Bronchial epithelial cell (primary cell): ENCODE measurements at regions not wholly inside any gene's neighbourhood (a gene's known extent, or its start where the extent isn't known, plus 50 kb on each side); places are given as distances from the start of the nearest gene placed in this dataset.
A peak's percentile ranks its signal among the peaks of the same experiment; 100 is the strongest.

Experiments
- DNase-seq: peaks from one replicate; pipeline ENCODE4 v3.0.0-alpha.2; 2010; ENCODE audit warnings: low read depth
- FAIRE-seq: peaks from 2 replicates; lab custom pipeline; 2011; peaks lifted over from hg19 to GRCh38; lab: Jason Lieb, UNC
- H3K27me3 ChIP-seq: 2 replicates; pipeline ENCODE4 v1.5.1; 2011; ENCODE audit warnings: low read length; ENCODE audit not compliant: control insufficient read depth, insufficient read depth
- H3K36me3 ChIP-seq: 2 replicates; pipeline ENCODE4 v1.5.1; 2011; ENCODE audit warnings: low read length; ENCODE audit not compliant: control insufficient read depth, insufficient read depth
- H3K4me3 ChIP-seq: 2 replicates; pipeline ENCODE4 v1.5.1; 2011; ENCODE audit warnings: mild to moderate bottlenecking, low read depth, low read length, control low read depth
- TF ChIP-seq, protein P1 (sequence below): IDR thresholded peaks from 2 replicates; pipeline ENCODE4 v1.5.1; 2011; ENCODE audit warnings: mild to moderate bottlenecking, moderate library complexity, low read length, control low read depth, inconsistent platforms; ENCODE audit not compliant: insufficient read depth, severe bottlenecking

DNA sequence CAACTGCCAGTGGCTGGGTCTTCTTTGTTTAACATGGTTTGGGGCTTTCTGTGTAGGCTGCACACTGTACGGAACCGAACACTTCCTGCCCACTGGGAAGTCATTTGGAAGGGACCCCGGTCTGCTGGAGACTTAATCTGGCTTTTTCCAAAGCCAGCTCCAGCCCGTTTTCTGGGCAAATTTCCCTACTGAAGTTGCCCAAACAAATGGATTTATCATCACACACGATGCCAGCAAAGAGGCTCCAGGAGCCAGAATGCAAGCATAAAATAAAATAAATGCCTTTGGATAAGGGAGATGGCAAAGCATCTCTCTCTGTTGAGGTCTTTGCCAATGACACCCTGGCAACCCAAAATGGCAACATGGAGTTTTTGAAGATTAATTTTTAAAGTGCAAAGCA lies 259.9 kb upstream of the IRX3 start:
- TF ChIP-seq, protein P1, sequence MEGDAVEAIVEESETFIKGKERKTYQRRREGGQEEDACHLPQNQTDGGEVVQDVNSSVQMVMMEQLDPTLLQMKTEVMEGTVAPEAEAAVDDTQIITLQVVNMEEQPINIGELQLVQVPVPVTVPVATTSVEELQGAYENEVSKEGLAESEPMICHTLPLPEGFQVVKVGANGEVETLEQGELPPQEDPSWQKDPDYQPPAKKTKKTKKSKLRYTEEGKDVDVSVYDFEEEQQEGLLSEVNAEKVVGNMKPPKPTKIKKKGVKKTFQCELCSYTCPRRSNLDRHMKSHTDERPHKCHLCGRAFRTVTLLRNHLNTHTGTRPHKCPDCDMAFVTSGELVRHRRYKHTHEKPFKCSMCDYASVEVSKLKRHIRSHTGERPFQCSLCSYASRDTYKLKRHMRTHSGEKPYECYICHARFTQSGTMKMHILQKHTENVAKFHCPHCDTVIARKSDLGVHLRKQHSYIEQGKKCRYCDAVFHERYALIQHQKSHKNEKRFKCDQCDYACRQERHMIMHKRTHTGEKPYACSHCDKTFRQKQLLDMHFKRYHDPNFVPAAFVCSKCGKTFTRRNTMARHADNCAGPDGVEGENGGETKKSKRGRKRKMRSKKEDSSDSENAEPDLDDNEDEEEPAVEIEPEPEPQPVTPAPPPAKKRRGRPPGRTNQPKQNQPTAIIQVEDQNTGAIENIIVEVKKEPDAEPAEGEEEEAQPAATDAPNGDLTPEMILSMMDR = no peak
- H3K36me3 ChIP-seq = no peaks in the 10 kb centered on the region
- FAIRE-seq = no peak
- no peak for DNase-seq
- no peaks in the 10 kb centered on the region for H3K27me3 ChIP-seq
- no peak overlapping the region for H3K4me3 ChIP-seq

DNA sequence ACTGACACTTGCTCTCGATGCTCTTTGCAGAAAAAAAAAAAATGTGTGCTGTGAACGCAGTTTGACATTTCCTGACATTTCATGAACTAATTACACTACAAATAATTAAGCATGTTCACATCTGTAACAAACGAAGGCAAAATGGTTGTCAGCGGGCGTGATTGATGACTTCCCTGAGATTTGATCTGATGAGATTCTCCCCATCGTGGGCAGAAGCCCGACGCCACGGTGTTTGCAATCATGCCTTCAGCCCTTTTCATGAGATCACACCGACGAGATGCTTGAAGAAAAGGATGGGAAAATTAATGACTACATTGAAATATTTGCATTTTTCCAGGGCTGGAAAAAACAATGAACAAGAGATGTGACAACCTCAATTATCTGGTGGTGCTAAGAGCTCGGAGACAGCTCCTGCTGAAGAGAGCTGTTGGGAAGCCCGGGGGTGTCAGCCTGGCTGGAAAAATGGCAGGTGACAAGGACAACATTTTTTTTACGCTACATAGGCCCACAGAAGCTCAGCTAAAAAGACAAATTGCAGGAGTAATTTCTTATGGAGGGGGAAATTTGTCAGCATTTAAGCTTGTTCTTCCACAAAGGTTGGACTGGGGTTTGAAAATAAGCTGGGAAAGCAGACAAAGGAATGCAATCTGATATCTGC lies 259.4 kb upstream of the IRX3 start:
- Histone ChIP-seq H3K4me3 (no peak overlapping the region), H3K27me3 (no peaks in the 10 kb centered on the region), H3K36me3 (no peaks in the 10 kb centered on the region)
- TF ChIP-seq, protein P1 = no peak
- DNase-seq (no peak), FAIRE-seq (no peak)

DNA sequence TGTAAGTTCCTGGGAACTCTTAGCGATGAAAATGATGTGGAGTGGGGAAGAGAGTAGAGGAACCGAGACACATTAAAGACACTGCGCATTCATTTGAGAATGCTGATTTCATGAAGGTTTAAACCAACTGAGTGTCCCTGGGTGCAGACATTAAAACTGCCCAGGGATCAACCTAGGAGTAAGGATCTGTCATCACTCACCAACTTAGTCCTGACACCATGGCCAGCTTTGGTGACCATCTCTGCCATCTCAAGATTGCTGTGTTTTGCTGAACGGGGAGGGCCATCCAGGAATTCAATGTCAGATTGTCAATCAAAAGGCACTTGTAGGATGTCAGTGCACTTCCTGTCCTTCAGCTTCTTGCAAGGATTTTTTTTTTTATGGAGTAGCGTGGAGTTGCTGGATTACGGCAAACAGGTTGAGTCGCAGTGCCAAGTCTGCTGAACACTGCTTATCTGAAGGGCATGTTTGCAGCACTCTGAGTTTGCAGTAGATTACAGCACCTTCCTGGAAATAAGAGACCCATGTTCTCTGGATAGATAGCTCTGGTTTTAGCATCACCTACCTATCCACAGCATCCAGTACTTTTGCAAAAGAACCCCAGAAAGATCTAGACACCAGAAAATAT lies 258.1 kb upstream of the IRX3 start:
- DNase-seq (no peak), FAIRE-seq (peak; percentile 50)
- no peak overlapping the region for H3K4me3 ChIP-seq
- TF ChIP-seq, protein P1 = no peak
- peaks cover 1% of the 10 kb centered on the region for H3K27me3 ChIP-seq
- H3K36me3 ChIP-seq = no peaks in the 10 kb centered on the region

DNA sequence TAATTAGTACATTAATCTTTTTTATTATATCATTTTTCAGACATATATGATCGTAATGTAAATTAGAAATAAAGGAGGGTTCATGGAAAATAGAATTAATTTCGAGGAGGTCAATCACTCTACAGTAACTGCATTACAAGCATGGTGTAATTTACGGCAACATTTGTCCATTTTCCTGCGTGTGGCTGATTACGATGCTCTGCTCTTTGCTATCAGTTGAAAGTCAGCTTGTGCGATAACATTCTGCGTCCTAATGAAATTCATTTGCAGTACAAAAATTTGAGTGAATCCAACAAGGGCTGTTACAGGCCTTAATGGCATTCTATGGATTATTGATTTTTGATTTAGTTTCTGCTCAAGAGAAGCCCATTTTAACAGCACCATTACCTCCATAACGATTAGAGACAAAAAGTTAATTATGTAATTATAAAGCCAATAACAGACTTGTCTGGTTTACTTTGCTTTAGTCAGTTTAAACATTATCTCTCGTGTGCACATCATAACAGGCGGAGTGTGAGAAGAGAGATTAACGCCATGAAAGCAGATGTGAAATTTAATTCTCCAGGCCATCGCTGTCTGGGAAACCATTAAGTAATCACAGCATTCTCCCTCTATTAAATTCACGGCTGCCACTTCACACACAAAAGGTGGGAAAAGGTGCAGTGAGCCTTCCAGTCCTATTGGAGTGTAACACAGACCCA lies 256.4 kb upstream of the IRX3 start:
- FAIRE-seq (no peak), DNase-seq (no peak)
- no peak overlapping the region for H3K4me3 ChIP-seq
- no peaks in the 10 kb centered on the region for H3K36me3 ChIP-seq
- H3K27me3 ChIP-seq = peaks cover 1% of the 10 kb centered on the region
- TF ChIP-seq, protein P1 = no peak

DNA sequence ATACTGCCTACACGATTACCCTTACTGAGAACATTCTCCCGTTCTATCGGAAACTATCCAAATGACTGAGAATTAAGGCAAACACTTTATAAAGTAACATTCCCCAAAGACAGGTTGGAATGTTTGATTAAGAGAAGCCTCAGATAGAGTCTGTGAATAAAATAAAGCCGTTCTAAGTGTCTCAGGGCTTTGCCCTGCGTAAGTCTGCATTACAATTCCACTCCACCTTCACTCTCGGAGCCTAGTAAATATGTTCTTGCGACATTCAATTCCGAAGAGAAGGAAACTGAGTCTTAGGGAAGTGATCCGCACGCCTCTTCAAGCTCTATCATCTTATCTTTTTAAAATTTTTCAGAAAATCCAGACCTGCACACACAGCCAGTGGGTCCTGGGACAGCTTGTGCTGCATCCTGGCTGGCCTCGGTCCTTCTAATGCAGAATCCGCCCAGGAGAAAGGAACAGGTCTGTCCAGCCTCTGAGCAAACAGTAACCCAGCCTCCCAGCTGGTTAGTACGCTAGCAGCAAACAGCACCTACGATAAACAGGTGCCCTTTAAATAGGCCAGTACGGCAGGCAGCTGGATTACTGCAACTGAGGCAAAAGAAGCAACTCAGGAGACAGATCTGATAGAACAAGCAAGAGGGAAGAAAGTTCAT lies 254.1 kb upstream of the IRX3 start:
- TF ChIP-seq, protein P1 = no peak
- DNase-seq (no peak), FAIRE-seq (no peak)
- Histone ChIP-seq H3K27me3 (peaks cover 1% of the 10 kb centered on the region), H3K4me3 (no peak overlapping the region), H3K36me3 (no peaks in the 10 kb centered on the region)
